ENCODE measurements at regions not wholly inside any gene's neighbourhood (a gene's known extent, or its start where the extent isn't known, plus 50 kb on each side); places are given as distances from the start of the nearest gene placed in this dataset.

DNA sequence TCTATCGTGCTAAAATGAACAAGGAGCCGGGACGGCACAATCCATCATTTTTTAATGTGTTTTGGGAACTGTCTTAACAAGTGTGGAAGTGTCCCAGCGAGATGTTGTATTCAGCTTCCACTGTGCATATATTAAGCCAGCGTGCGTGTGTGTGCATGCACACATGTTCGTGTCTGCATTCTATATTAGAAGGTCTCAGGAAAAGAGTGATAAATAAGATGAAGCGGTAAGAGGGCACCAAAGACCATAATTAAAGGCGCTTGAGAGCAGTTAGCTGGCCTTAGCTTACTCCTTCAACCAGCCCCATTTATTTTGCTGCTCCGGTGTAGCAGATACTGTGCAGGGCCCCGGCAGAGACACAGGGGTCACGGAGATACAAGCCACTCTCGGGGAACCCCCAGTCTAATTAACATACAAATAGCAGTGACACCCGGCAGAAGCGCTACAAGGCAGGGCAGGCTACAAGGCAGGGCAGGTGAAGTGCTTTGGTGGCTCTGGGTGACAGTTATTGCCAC lies 206.5 kb upstream of the RREB1 start (continued):
- TF ChIP-seq, protein P1, sequence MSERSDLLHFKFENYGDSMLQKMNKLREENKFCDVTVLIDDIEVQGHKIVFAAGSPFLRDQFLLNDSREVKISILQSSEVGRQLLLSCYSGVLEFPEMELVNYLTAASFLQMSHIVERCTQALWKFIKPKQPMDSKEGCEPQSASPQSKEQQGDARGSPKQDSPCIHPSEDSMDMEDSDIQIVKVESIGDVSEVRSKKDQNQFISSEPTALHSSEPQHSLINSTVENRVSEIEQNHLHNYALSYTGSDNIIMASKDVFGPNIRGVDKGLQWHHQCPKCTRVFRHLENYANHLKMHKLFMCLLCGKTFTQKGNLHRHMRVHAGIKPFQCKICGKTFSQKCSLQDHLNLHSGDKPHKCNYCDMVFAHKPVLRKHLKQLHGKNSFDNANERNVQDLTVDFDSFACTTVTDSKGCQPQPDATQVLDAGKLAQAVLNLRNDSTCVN (tag by site-specific recombination; optimal IDR thresholded peaks at IDR 0.05), result no peak
- TF ChIP-seq ZNF140 (tag by site-specific recombination; IDR thresholded peaks at IDR 0.05) (no peak), ZNF701 (tag by site-specific recombination; IDR thresholded peaks at IDR 0.05) (no peak), ZNF169 (tag by site-specific recombination; IDR thresholded peaks at IDR 0.05) (no peak), ZNF837 (tag by site-specific recombination; IDR thresholded peaks at IDR 0.05) (no peak), ZNF600 (tag by site-specific recombination; IDR thresholded peaks at IDR 0.05) (no peak), OVOL3 (tag by site-specific recombination; IDR thresholded peaks at IDR 0.05) (no peak), REPIN1 (tag by site-specific recombination; IDR thresholded peaks at IDR 0.05; ENCODE audit: low read depth) (no peak)
- TF ChIP-seq, protein P2, sequence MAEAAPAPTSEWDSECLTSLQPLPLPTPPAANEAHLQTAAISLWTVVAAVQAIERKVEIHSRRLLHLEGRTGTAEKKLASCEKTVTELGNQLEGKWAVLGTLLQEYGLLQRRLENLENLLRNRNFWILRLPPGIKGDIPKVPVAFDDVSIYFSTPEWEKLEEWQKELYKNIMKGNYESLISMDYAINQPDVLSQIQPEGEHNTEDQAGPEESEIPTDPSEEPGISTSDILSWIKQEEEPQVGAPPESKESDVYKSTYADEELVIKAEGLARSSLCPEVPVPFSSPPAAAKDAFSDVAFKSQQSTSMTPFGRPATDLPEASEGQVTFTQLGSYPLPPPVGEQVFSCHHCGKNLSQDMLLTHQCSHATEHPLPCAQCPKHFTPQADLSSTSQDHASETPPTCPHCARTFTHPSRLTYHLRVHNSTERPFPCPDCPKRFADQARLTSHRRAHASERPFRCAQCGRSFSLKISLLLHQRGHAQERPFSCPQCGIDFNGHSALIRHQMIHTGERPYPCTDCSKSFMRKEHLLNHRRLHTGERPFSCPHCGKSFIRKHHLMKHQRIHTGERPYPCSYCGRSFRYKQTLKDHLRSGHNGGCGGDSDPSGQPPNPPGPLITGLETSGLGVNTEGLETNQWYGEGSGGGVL (tag by site-specific recombination; IDR thresholded peaks at IDR 0.05), result no peak
- TF ChIP-seq, protein P3, sequence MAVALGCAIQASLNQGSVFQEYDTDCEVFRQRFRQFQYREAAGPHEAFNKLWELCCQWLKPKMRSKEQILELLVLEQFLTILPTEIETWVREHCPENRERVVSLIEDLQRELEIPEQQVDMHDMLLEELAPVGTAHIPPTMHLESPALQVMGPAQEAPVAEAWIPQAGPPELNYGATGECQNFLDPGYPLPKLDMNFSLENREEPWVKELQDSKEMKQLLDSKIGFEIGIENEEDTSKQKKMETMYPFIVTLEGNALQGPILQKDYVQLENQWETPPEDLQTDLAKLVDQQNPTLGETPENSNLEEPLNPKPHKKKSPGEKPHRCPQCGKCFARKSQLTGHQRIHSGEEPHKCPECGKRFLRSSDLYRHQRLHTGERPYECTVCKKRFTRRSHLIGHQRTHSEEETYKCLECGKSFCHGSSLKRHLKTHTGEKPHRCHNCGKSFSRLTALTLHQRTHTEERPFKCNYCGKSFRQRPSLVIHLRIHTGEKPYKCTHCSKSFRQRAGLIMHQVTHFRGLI (tag by site-specific recombination; IDR thresholded peaks at IDR 0.05), result no peak

DNA sequence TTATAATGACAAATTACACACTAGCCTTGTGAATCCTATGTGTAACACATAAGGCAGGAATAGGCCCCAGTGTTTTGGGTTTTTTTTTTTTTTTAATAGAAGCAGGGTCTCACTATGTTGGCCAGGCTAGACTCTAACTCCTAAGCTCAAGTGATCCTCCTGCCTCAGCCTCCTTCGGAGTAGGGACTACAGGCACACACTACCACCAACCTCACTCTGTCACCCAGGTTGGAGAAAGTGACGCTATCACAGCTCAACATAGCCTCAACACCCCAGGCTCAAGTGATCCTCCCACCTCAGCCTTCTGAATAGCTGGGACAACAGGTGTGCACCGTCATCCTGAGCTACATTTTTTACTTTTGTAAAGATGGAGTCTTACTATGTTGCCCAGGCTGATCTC lies 205.8 kb upstream of the RREB1 start:
- H3K9me3 ChIP-seq (ENCODE audit: control insufficient read depth, insufficient read depth, low read depth, low read length), result no peaks in the 10 kb centered on the region
- H3K4me1 ChIP-seq (ENCODE audit: control insufficient read depth, insufficient read depth, low read length), result peaks cover 9% of the 10 kb centered on the region
- no peak overlapping the region for H3K4me3 ChIP-seq (ENCODE audit: low read depth, low read length)
- H3K36me3 ChIP-seq (ENCODE audit: control insufficient read depth in 2 of 2, insufficient read depth in 1 of 2, low read length in 2 of 2), result no peaks in the 10 kb centered on the region
- ChIA-PET POLR2A (no interaction called here), CTCF (interaction anchor here (0.6 to 1.1 kb wide), 2 partner anchors 9 to 1005 kb away, joined by 3 to 4 read pairs; no protein-coding TSS in a partner anchor)
- H3K27ac ChIP-seq (ENCODE audit: extremely low read depth, low read depth, low read length), result no peak overlapping the region
- TF ChIP-seq ZNF514 (tag by site-specific recombination; IDR thresholded peaks at IDR 0.05), result no peak
- TF ChIP-seq KLF8 (tag by site-specific recombination; IDR thresholded peaks at IDR 0.05), result no peak
- no peak for TF ChIP-seq ZNF501 (tag by site-specific recombination; IDR thresholded peaks at IDR 0.05)
- no peak for TF ChIP-seq ZNF843 (tag by site-specific recombination; IDR thresholded peaks at IDR 0.05)
- TF ChIP-seq, protein P4, sequence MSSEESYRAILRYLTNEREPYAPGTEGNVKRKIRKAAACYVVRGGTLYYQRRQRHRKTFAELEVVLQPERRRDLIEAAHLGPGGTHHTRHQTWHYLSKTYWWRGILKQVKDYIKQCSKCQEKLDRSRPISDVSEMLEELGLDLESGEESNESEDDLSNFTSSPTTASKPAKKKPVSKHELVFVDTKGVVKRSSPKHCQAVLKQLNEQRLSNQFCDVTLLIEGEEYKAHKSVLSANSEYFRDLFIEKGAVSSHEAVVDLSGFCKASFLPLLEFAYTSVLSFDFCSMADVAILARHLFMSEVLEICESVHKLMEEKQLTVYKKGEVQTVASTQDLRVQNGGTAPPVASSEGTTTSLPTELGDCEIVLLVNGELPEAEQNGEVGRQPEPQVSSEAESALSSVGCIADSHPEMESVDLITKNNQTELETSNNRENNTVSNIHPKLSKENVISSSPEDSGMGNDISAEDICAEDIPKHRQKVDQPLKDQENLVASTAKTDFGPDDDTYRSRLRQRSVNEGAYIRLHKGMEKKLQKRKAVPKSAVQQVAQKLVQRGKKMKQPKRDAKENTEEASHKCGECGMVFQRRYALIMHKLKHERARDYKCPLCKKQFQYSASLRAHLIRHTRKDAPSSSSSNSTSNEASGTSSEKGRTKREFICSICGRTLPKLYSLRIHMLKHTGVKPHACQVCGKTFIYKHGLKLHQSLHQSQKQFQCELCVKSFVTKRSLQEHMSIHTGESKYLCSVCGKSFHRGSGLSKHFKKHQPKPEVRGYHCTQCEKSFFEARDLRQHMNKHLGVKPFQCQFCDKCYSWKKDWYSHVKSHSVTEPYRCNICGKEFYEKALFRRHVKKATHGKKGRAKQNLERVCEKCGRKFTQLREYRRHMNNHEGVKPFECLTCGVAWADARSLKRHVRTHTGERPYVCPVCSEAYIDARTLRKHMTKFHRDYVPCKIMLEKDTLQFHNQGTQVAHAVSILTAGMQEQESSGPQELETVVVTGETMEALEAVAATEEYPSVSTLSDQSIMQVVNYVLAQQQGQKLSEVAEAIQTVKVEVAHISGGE (tag by site-specific recombination; conservative IDR thresholded peaks at IDR 0.05; ENCODE audit: low read depth), result no peak
- no peak for TF ChIP-seq ZNF548 (tag by site-specific recombination; IDR thresholded peaks at IDR 0.05)
- TF ChIP-seq ZSCAN16 (tag by site-specific recombination; IDR thresholded peaks at IDR 0.05), result no peak
- no peak for TF ChIP-seq KLF10 (tag by site-specific recombination; IDR thresholded peaks at IDR 0.05)
- TF ChIP-seq ZSCAN30 (tag by site-specific recombination; IDR thresholded peaks at IDR 0.05), result no peak
- TF ChIP-seq, protein P5, sequence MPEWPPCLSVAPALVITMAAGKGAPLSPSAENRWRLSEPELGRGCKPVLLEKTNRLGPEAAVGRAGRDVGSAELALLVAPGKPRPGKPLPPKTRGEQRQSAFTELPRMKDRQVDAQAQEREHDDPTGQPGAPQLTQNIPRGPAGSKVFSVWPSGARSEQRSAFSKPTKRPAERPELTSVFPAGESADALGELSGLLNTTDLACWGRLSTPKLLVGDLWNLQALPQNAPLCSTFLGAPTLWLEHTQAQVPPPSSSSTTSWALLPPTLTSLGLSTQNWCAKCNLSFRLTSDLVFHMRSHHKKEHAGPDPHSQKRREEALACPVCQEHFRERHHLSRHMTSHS (tag by site-specific recombination; IDR thresholded peaks at IDR 0.05), result no peak
- TF ChIP-seq, protein P6, sequence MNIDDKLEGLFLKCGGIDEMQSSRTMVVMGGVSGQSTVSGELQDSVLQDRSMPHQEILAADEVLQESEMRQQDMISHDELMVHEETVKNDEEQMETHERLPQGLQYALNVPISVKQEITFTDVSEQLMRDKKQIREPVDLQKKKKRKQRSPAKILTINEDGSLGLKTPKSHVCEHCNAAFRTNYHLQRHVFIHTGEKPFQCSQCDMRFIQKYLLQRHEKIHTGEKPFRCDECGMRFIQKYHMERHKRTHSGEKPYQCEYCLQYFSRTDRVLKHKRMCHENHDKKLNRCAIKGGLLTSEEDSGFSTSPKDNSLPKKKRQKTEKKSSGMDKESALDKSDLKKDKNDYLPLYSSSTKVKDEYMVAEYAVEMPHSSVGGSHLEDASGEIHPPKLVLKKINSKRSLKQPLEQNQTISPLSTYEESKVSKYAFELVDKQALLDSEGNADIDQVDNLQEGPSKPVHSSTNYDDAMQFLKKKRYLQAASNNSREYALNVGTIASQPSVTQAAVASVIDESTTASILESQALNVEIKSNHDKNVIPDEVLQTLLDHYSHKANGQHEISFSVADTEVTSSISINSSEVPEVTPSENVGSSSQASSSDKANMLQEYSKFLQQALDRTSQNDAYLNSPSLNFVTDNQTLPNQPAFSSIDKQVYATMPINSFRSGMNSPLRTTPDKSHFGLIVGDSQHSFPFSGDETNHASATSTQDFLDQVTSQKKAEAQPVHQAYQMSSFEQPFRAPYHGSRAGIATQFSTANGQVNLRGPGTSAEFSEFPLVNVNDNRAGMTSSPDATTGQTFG (tag by site-specific recombination; IDR thresholded peaks at IDR 0.05; ENCODE audit: borderline replicate concordance), result no peak
- TF ChIP-seq ZNF132 (tag by site-specific recombination; IDR thresholded peaks at IDR 0.05; ENCODE audit: borderline replicate concordance), result no peak
- TF ChIP-seq ZNF121 (tag by site-specific recombination; IDR thresholded peaks at IDR 0.05), result 0 out of 2 replicates have a peak, but pooled peaks have one; percentile 47
- TF ChIP-seq GLI4 (tag by site-specific recombination; IDR thresholded peaks at IDR 0.05), result no peak
- 0 out of 2 replicates have a peak, but pooled peaks have one; percentile 42 for TF ChIP-seq SCRT2 (tag by site-specific recombination; IDR thresholded peaks at IDR 0.05)

Data from HEK293 (cell line).